Astrocyte (in vitro differentiated cells and primary cell): ENCODE measurements at regions not wholly inside any gene's neighbourhood (a gene's known extent, or its start where the extent isn't known, plus 50 kb on each side); places are given as distances from the start of the nearest gene placed in this dataset.

Experiments used
- EZH2 ChIP-seq: IDR thresholded peaks from 2 replicates; pipeline ENCODE4 v1.6.1; 2012; ENCODE audit warnings: mild to moderate bottlenecking, low read length, inconsistent platforms; ENCODE audit not compliant: insufficient read depth
- TF ChIP-seq, protein P1 (sequence below): IDR thresholded peaks from 2 replicates; pipeline ENCODE4 v1.5.1; 2011; ENCODE audit warnings: low read depth, mild to moderate bottlenecking, inconsistent platforms, low read length, moderate library complexity; ENCODE audit not compliant: insufficient read depth

DNA sequence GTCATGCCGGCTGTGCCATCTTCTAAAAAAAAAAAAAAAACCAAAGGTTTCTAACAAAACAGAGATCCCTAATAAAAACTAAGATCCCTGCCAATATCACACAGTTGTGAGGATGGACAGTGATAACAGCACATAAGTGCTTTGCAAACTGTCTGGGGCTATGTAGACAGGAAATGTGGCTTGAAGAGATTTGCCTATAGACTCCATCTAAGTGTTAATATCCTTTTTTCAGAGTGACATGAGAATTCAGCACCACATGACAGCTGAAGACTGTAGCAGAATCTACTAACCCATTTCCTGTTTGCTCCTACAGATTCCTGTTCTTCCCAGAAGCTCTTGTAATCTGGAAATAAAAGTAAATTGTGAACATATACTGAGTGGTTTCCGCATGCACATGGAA is 215.4 kb downstream of the KDR start:
- TF ChIP-seq EZH2 = no peak
- TF ChIP-seq, protein P1, sequence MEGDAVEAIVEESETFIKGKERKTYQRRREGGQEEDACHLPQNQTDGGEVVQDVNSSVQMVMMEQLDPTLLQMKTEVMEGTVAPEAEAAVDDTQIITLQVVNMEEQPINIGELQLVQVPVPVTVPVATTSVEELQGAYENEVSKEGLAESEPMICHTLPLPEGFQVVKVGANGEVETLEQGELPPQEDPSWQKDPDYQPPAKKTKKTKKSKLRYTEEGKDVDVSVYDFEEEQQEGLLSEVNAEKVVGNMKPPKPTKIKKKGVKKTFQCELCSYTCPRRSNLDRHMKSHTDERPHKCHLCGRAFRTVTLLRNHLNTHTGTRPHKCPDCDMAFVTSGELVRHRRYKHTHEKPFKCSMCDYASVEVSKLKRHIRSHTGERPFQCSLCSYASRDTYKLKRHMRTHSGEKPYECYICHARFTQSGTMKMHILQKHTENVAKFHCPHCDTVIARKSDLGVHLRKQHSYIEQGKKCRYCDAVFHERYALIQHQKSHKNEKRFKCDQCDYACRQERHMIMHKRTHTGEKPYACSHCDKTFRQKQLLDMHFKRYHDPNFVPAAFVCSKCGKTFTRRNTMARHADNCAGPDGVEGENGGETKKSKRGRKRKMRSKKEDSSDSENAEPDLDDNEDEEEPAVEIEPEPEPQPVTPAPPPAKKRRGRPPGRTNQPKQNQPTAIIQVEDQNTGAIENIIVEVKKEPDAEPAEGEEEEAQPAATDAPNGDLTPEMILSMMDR = no peak
